ENCODE measurements at regions not wholly inside any gene's neighbourhood (a gene's known extent, or its start where the extent isn't known, plus 50 kb on each side); places are given as distances from the start of the nearest gene placed in this dataset.

DNA sequence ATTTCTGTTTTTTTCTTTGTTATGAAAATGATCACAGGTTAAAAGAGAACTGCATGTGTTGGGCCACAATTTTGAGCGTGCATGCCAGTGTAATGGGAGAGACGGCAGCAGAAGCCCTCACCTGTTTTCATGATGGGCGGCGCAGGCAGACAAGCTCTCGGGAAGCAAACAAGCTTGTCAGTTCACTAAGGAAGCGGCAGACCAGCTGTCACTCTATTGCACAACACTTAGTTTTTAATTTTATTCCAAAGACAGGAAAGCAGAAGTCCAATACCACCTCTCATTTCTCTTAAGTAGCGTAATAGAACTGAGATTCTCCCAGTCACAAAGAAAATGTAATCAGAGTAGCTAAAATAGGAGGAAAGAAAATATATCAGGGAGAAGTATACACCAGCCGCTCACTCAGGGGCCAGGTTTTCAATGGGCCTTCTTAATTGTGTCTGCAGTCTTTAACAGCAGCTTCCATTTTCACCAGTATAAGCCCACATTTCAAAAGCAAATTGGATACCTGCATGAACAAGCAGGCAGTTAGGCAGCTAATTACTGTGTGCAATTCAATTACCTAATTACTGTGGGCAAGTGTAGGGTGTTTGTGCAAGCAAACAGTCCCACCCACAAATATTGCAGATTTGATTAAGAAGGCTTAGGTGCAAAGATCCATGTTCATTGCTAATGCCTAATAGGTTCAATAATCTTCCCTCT is 711.4 kb downstream of the DIAPH3 start:
- DNase-seq (ENCODE audit: low spot score), result no peak

DNA sequence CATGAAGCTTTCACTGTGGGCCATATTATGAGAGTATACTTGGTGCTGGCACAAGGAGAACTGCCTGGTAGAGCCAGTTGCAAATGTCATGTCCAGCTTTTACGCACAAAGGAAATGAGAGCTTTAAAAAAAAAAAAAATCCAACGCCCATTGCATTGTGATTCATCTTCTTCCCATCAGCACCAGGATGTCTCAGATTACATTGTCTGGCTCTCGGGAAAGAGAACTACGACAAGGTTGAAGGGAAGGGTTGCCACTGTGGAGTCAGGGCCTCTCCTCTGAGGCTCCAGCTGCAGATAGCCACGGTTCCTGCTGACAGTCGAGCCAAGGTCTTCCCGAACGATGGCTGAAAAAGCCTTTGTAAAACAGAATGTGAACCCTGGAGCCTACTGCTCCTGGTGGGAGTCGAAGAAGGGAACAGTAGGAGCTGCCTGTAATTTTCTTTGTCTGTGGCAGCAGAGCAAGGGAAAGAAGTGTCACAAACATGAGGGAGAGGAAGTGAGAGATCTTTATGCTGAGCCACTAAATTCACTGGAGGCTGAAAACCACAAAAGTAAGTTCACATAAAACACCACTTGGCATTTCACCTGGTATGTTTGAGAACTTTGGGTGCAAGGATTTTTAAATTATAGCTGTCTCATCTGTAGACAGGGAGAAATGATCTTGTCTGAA is 704.7 kb downstream of the DIAPH3 start:
- DNase-seq (ENCODE audit: low spot score), result no peak

- DNase-seq (ENCODE audit: low spot score), result no peak
These were observed 703.8 kb downstream of the DIAPH3 start for GRCh38 chr13:59459972-59460371.

DNA sequence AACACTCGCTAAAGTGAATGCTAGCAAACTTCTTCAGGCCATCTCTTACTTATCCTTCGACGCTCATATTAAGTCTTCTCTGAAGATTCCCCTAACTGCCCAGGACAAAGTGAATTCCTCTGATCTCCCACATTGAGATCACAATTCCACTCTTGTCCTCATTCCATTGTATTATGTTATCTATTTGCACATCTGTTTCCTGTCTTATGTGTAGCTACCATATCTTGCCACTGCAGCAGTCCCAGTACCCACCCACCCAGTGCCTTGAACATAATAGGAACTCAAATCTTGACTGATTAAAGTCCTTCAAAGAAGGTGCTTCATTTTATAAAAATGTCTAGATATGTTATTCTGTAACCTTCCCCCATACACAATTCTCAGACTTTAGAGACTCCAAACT is 702.3 kb downstream of the DIAPH3 start:
- DNase-seq (ENCODE audit: low spot score), result no peak

GRCh38 chr13:59463023-59463422 is 700.7 kb downstream of the DIAPH3 start:
- DNase-seq (ENCODE audit: low spot score), result no peak

DNA sequence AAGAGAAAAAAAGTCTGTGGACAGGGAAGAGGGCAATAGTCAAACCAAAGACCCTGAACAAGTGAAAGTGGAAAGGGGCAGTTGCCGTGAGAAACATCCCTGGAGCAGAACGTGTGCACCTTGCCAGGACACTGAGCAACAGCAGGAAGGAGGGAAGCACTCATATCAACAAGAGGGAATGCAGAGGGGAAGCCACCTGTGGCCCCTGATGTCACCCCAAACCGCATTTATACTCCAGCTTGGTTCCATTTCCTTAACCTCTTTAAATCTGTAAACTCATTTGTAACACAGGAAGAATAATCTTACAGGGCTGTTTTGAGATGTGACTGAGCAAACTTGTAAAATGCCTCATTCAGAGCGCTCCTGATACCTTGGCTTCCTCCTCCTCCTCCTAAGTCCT is 698.8 kb downstream of the DIAPH3 start:
- no peak for DNase-seq (ENCODE audit: low spot score)

GRCh38 chr13:59468396-59468795 is 695.3 kb downstream of the DIAPH3 start:
- DNase-seq (ENCODE audit: low spot score), result no peak

DNA sequence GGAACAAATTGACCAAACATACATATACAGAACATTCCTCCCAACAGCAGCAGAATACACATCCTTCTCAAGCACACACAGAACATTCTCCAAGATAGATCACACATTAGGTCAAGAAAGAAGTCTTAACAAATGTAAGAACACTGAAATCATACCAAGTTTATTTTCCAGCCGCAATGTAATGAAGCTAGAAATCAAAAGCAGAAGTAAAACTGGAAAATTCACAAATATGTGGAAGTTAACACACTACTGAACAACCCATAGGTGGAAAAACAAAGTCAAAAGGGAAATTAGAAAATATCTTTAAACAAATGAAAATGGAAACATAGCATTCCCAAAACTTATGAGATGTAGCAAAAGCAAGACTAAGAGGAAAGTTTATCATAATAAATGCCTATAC is 692.6 kb downstream of the DIAPH3 start:
- no peak for DNase-seq (ENCODE audit: low spot score)

- DNase-seq (ENCODE audit: low spot score), result no peak
These were observed 691.6 kb downstream of the DIAPH3 start for GRCh38 chr13:59472134-59472533.

- no peak for DNase-seq (ENCODE audit: low spot score)
These were observed 689.0 kb downstream of the DIAPH3 start for GRCh38 chr13:59474696-59475095.

DNA sequence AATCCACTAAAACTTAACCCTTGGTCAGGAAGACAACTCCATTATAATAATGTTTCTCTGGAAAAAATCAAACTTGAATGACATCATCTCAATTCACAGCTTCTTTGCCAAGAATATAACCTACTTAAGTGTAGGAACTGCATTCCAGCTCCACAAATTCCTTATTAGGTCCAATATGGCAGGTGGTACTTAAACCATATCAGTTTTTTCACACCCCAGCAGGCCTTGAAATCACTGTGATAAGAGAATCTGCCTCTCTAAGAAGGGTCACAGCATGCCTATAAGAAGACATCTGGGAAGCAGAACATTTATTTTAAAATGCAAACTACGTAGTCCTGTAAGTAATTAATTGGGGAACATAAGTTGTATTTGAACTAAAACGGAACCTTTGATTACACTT is 687.8 kb downstream of the DIAPH3 start:
- no peak for DNase-seq (ENCODE audit: low spot score)

DNA sequence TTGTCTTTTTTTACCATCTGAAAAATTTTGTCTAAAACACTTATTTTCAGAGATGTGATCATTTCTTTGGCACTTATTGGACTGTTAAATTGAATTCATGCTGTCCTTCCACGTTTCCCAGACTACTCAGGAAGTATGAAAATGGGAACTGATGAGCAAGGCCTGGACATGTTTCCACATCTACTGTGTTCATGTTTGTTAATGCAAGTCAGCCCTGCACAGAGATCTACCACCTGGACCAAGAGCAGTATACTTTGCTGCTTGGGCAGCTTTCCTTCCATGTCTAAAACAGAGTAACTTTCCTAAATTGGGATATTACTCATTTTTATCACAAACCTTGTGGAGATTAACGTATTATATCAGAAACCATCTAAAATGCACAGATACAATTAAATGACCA is 687.4 kb downstream of the DIAPH3 start:
- DNase-seq (ENCODE audit: low spot score), result no peak

GRCh38 chr13:59477011-59477410 is 686.7 kb downstream of the DIAPH3 start:
- DNase-seq (ENCODE audit: low spot score), result no peak

- DNase-seq (ENCODE audit: low spot score), result no peak
These were observed 684.8 kb downstream of the DIAPH3 start for GRCh38 chr13:59478908-59479307.

GRCh38 chr13:59479629-59480028 is 684.1 kb downstream of the DIAPH3 start:
- no peak for DNase-seq (ENCODE audit: low spot score)

DNA sequence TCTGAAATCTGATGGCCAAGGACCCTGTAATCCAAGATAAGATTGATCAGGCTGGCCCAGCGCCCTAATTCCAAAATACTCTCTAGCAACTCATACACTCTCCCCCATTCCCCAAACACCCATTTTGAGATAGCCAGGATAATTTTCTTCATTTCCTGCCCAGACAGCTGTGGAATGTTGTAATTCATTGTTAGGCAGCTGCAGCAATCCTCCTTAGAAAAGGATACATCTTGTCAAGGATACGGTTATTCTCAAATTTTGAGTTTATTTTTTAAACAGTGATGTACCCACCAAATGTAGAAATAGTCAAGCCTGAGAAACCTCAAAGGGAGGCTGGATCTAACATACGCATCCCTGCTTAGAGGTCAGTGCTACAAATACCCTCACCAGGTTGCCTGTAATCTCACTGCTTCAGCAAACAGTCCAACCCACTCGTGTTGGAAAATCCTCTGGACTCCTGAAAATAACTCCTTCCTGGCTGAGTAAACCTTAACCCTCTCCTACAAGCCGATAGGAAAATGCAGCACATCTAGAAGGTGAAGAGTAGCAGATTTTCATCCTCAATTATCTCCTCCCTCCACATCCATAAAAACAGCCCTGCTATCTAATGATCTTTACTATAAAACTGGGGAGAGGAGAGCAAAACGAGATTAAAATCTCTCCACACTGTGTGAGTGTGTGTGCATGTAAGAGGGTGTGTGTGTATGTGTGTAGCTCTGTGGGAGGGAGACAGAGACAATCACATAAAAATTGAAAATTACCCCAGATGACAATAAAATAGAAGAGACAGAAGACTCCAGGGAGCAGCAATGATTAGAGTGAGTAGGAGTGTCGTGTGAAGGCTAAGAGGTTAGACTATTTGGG is 683.1 kb downstream of the DIAPH3 start:
- DNase-seq (ENCODE audit: low spot score), result no peak

DNA sequence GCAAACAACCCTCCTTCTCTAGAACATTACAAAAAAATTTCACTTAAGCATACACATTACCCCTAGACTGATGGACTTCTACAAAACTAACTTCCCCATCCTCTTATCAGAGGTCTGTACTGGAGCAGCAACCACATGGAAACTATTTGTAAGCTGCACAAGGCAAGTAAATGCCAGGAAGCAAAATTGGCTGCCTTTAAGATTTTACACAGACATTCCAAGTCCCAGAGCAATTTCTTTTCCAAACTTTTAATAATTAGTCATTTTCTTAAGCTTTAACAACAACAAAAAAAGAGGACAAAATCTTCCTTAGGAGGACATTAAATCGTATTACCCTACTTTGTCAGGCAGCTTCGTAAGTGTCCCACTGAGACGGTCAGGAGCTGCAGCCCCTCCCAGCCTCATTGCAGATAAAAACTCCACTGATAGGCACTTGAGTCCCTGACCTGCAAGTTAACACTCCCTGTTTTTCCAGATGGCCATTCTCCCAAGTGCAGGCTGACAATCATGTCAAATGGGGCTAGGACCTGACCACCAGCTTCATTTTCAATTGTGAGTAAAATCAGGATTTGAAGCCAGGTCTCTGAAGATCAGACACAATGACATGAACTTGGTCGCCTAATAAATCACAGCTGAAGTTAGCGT is 680.1 kb downstream of the DIAPH3 start:
- no peak for DNase-seq (ENCODE audit: low spot score)

DNA sequence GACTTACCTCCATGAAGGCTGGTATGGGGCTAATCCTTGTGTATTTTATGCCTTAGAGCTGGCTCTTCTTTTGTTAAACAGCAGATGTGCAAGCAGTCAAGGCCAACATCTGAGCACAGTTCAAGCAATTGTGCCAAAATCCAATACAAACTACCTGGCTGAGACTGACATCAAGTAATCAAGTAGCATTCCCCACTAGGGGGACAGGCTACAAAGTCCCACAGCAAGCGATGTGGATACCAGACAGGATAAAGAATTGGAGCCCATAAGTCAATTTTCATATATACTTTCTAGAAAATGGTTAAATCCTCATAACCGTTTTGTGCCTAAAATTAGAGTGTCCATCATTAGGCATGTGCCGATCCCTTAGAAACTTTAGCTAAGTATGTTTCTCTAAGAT is 675.8 kb downstream of the DIAPH3 start:
- DNase-seq (ENCODE audit: low spot score), result no peak

DNA sequence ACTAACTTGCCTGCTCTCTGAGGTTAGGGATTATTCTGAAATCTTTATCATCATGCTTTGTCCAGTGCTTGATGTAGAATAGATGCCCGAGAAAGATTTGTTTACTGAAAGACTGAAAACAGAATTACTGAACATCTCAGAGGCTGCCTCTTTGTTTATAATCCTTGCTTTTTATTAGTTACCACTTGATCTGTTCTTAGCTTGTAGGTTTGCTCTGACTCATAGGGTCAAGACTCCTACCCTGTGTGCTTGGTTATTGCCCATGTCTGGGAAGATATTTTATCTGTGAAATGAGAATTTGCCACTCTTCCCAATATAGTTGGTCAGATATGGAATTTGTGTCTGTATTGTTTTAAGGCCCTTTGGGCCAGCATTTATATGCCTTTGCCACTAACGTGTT is 675.3 kb downstream of the DIAPH3 start:
- no peak for DNase-seq (ENCODE audit: low spot score)

DNA sequence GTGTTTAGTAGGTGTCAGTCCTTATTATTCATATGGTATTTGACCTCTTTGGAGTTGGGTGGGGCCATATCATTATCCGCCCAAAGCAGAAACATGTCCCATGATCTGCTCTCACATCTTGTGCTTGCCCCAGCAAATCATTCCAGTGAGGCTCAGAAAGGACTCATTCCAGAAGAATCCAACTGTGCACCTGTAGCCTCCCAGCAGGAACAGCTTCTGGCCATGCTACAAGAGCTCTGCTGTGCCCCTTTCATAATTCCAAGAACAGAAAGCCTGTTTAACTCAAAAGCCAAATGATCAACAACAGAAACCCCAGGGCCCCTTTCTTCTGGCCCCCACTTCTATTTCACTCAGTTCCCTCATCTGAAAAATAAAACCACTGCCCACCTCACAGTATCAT is 673.1 kb downstream of the DIAPH3 start:
- no peak for DNase-seq (ENCODE audit: low spot score)

DNA sequence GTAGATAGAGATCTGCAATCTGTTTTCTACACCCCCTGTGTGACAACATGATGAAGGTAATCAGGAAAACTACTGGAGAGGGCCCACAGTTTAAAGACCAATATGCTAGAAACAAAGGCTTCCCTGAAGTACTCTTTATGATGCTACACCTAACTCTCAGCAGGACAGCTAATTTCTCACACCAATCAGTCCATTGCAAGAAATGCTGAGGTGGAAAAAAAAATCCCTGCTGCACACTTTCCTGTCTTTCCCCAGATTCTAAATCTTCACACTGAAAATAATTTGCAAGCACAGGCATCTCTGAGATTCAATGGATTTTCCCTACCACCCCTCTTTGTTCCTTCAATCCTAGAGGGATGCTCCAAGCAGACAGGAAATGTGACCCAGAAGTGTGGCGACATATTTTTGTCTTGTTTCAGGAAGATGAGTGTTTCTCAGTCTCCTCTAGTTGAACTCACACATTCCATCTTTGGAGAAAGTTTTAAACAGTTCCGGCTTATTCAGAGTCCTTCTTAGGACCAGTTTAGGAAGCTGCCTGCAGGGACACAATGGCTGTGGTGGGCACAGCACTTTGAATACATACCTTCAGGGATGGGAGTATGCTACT is 671.6 kb downstream of the DIAPH3 start:
- DNase-seq (ENCODE audit: low spot score), result no peak

DNA sequence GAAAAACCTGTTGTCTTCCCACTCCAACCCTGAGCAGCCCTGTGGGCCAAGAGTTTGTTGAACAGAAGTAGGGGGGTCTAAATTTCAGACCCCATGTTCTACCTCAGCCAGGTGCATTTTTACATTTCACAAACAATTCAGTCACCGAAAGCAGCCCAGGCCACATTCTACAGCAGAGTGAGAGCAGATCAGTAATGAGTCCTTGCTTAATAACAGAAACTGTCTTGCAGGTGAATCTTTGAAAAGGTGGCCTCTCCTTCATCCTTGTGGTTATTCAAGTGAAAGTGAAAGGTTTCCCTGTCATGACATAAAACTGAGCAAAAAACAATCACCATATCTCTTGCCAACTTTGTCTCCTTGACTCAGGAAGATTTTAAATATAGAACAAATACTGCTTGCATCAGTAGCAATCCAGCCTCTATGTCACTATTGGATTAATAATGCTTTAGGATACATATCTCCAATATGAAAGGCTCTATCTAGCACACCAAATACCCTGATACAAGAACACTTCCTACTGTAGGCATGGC is 670.2 kb downstream of the DIAPH3 start:
- no peak for DNase-seq (ENCODE audit: low spot score)

Measured in COLO829 (cell line).